Neuronal stem cell (in vitro differentiated cells): ENCODE measurements at regions not wholly inside any gene's neighbourhood (a gene's known extent, or its start where the extent isn't known, plus 50 kb on each side); places are given as distances from the start of the nearest gene placed in this dataset.

Experiments
- DNase-seq: peaks from one replicate; pipeline ENCODE4 v3.0.0-alpha.2; 2013; ENCODE audit warnings: low spot score
- H2AFZ ChIP-seq: one replicate; pipeline ENCODE4 v1.6.1; 2013; ENCODE audit warnings: mild to moderate bottlenecking, low read length, inconsistent platforms
- H2AK5ac ChIP-seq: 2 replicates; pipeline ENCODE4 v1.6.1; 2013; ENCODE audit warnings: low read depth, mild to moderate bottlenecking, inconsistent platforms, low read length, moderate library complexity, mixed read lengths
- H2BK120ac ChIP-seq: 2 replicates; pipeline ENCODE4 v1.6.1; 2013; ENCODE audit warnings: low read depth, mild to moderate bottlenecking, inconsistent platforms, low read length, moderate library complexity, mixed read lengths
- H2BK12ac ChIP-seq: one replicate; pipeline ENCODE4 v1.6.1; 2013; ENCODE audit warnings: low read length, inconsistent platforms
- H2BK15ac ChIP-seq: 2 replicates; pipeline ENCODE4 v1.6.1; 2013; ENCODE audit warnings: mild to moderate bottlenecking, low read length, inconsistent platforms, mixed read lengths
- H2BK5ac ChIP-seq: one replicate; pipeline ENCODE4 v1.6.1; 2013; ENCODE audit warnings: inconsistent platforms, mild to moderate bottlenecking, low read length, moderate library complexity
- H3K14ac ChIP-seq: one replicate; pipeline ENCODE4 v1.6.1; 2013; ENCODE audit warnings: low read length, inconsistent platforms
- H3K18ac ChIP-seq: 2 replicates; pipeline ENCODE4 v1.6.1; 2013; ENCODE audit warnings: low read length, inconsistent platforms
- H3K23ac ChIP-seq: 2 replicates; pipeline ENCODE4 v1.6.1; 2013; ENCODE audit warnings: low read depth, mild to moderate bottlenecking, mixed read lengths, low read length, inconsistent platforms; ENCODE audit not compliant: poor library complexity
- H3K27ac ChIP-seq: replicated peaks from 3 replicates; pipeline ENCODE4 v1.5.1; 2013; ENCODE audit warnings: low read length, inconsistent platforms
- H3K27me3 ChIP-seq, 3 experiments: 2 replicates each; pipeline ENCODE4 v1.6.1; 2013; ENCODE audit warnings: low read length in 3 of 3, mild to moderate bottlenecking in 2 of 3, inconsistent platforms in 1 of 3, low read depth in 1 of 3, mixed read lengths in 1 of 3, moderate library complexity in 1 of 3; ENCODE audit not compliant: control insufficient read depth in 3 of 3, insufficient read depth in 3 of 3
- H3K36me3 ChIP-seq, 2 donors: replicated peaks in 1 of 2; 2 replicates each; pipeline ENCODE4 v1.6.1; 2013; ENCODE audit warnings: low read length in 2 of 2; ENCODE audit not compliant: control insufficient read depth in 2 of 2, insufficient read depth in 2 of 2
- H3K4ac ChIP-seq: 2 replicates; pipeline ENCODE4 v1.6.1; 2013; ENCODE audit warnings: inconsistent platforms, mild to moderate bottlenecking, low read length, moderate library complexity
- H3K4me1 ChIP-seq, 2 donors: 1 replicate in 1 of 2; 2 replicates in 1 of 2; pipeline ENCODE4 v1.6.1; 2013; ENCODE audit warnings: low read length in 2 of 2, low read depth in 1 of 2; ENCODE audit not compliant: control insufficient read depth in 2 of 2, insufficient read depth in 1 of 2
- H3K4me2 ChIP-seq: one replicate; pipeline ENCODE4 v1.6.1; 2013; ENCODE audit warnings: mild to moderate bottlenecking, low read length, inconsistent platforms; ENCODE audit not compliant: insufficient read depth, poor library complexity, severe bottlenecking
- H3K4me3 ChIP-seq, 2 donors: 2 replicates each; pipeline ENCODE4 v1.5.1; 2013; ENCODE audit warnings: low read length in 2 of 2, mild to moderate bottlenecking in 2 of 2, inconsistent platforms in 1 of 2, moderate library complexity in 1 of 2
- H3K79me1 ChIP-seq: one replicate; pipeline ENCODE4 v1.6.1; 2013; ENCODE audit warnings: low read depth, mild to moderate bottlenecking, inconsistent platforms, low read length, moderate library complexity
- H3K9ac ChIP-seq: one replicate; pipeline ENCODE4 v1.6.1; 2013; ENCODE audit warnings: mild to moderate bottlenecking, low read depth, low read length, inconsistent platforms; ENCODE audit not compliant: poor library complexity
- H3K9me3 ChIP-seq, 2 donors: replicated peaks in 1 of 2; 2 replicates each; pipeline versions ENCODE3 to v1.6.1; 2013; ENCODE audit warnings: low read length in 2 of 2, mild to moderate bottlenecking in 2 of 2, inconsistent platforms in 1 of 2, low read depth in 1 of 2, mixed read lengths in 1 of 2, moderate library complexity in 1 of 2; ENCODE audit not compliant: control insufficient read depth in 2 of 2, insufficient read depth in 1 of 2
- H4K8ac ChIP-seq: one replicate; pipeline ENCODE4 v1.6.1; 2013; ENCODE audit warnings: low read depth, mild to moderate bottlenecking, inconsistent platforms, low read length, moderate library complexity
- H4K91ac ChIP-seq: one replicate; pipeline ENCODE4 v1.6.1; 2013; ENCODE audit warnings: low read length, low read depth, mild to moderate bottlenecking, inconsistent platforms; ENCODE audit not compliant: poor library complexity
- WGBS, 2 donors: extraction: QIAGEN DNeasy Blood & Tissue Kit; methylation state at CpG; one replicate each; pipeline ENCODE4 v1.1.7; 2013; ENCODE audit warnings: missing lambda C conversion rate in 2 of 2, mixed read lengths in 1 of 2; ENCODE audit not compliant: insufficient read length in 2 of 2, insufficient replicate concordance in 1 of 2; ENCODE audit errors: extremely low coverage in 2 of 2; 5-methylcytosine and 5-hydroxymethylcytosine counted together

DNA sequence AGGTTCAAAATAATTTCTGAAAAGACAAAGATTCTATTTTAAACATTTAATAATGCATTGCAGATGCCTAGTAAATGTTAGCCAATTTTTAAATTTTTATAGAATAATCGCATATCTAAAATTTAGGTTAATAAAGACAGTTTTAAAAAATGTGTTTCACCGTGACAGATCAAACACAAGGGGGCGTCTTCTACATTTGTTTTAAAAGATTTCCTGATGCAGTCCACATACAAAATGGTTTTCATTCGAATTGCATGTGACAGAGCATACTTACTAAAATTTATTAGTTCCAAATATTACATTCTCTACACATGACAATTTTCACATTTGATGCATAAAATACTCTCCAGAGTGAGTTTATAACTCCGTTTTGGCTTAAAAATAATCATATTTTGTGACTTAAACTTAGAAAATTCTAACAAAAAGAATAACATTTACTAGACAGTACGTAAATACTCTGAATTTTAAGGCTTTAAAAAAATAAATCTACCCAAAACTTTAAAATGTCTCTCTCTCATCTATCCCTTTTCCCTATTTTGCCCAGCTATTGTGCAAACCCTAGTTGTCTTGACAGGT, 75.5 kb downstream of the ADAMTS1 start:
- Histone ChIP-seq H3K4me3 (no peak overlapping the region), H3K18ac (no peak overlapping the region), H3K23ac (no peak overlapping the region), H4K91ac (no peak overlapping the region), H3K9me3 (no peaks in the 10 kb centered on the region), H3K36me3 (no peaks in the 10 kb centered on the region), H3K27ac (no peak overlapping the region), H2AK5ac (no peak overlapping the region), H3K27me3 (no peaks in the 10 kb centered on the region), H3K14ac (no peak overlapping the region), H3K9ac (no peak overlapping the region), H3K4ac (no peak overlapping the region), H2BK15ac (no peak overlapping the region), H4K8ac (no peak overlapping the region), H2BK5ac (no peak overlapping the region), H3K4me1 (no peaks in the 10 kb centered on the region), H2BK120ac (no peak overlapping the region), H2AFZ (no peak overlapping the region), H2BK12ac (no peak overlapping the region), H3K79me1 (no peaks in the 10 kb centered on the region), H3K4me2 (no peak overlapping the region)
- WGBS, 2 donors, result no CpG with 5 or more reads among the region's 6 CpGs
- no peak for DNase-seq

- Histone ChIP-seq H2AFZ (no peak overlapping the region), H2AK5ac (no peak overlapping the region), H3K4ac (no peak overlapping the region), H3K27me3 (no peaks in the 10 kb centered on the region), H3K18ac (no peak overlapping the region), H3K4me3 (no peak overlapping the region), H2BK120ac (no peak overlapping the region), H2BK12ac (no peak overlapping the region), H3K9ac (no peak overlapping the region), H3K23ac (no peak overlapping the region), H3K14ac (no peak overlapping the region), H3K36me3 (no peaks in the 10 kb centered on the region), H3K9me3 (no peaks in the 10 kb centered on the region), H2BK15ac (no peak overlapping the region), H3K79me1 (no peaks in the 10 kb centered on the region), H4K91ac (no peak overlapping the region), H2BK5ac (no peak overlapping the region), H3K4me1 (no peaks in the 10 kb centered on the region), H3K27ac (no peak overlapping the region), H3K4me2 (no peak overlapping the region), H4K8ac (no peak overlapping the region)
- no peak for DNase-seq
- WGBS, 2 donors, result no CpG with 5 or more reads among the region's 6 CpGs
Observed at GRCh38 chr21:26766826-26767325, 78.3 kb downstream of the ADAMTS1 start.

DNA sequence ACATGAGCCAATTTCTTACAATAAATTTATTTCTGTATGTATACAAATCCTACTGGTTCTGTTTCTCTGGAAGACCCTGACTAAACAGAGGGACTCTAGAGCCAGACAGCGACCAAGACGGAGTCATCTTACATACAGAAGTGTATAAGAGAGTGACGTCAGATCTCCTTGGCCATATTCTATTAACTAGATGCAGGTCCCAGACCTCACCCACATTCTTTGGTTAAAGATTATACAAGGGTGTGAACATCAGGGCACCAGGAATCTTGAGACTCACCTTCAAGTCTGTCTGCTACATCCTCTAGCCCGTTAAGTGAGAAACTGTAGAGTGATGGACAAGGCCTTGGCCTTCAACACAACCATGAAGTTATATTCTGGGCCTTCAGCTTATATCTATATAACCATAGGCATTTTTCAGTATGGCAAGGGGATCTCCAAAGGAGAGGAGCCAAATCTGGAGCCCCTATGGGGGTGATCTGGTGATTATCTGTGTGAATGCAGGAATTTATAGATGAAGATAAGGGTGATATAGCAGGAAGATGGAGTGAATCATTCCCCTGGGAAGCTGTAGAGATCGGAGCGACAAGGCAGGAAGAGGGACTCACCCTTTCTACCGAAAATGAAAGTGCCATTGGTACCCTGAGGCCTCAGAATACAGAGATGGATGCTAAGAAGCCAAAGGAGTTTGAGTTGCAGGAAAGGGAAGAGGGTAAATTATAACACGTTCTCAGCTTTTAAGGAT, 83.9 kb downstream of the ADAMTS1 start:
- H2BK12ac ChIP-seq, result no peak overlapping the region
- H3K4me1 ChIP-seq, result no peaks in the 10 kb centered on the region
- H2AK5ac ChIP-seq, result no peak overlapping the region
- no peaks in the 10 kb centered on the region for H3K27me3 ChIP-seq
- H3K36me3 ChIP-seq, result no peaks in the 10 kb centered on the region
- no peak overlapping the region for H4K91ac ChIP-seq
- no peak overlapping the region for H3K4me3 ChIP-seq
- no peak overlapping the region for H3K4me2 ChIP-seq
- H3K23ac ChIP-seq, result no peak overlapping the region
- H2BK5ac ChIP-seq, result no peak overlapping the region
- WGBS, 2 donors, result no CpG with 5 or more reads among the region's 8 CpGs
- H2BK15ac ChIP-seq, result no peak overlapping the region
- no peaks in the 10 kb centered on the region for H3K9me3 ChIP-seq
- H2BK120ac ChIP-seq, result no peak overlapping the region
- H3K14ac ChIP-seq, result no peak overlapping the region
- H3K27ac ChIP-seq, result no peak overlapping the region
- H2AFZ ChIP-seq, result no peak overlapping the region
- H3K18ac ChIP-seq, result no peak overlapping the region
- no peak for DNase-seq
- no peak overlapping the region for H3K4ac ChIP-seq
- H3K9ac ChIP-seq, result no peak overlapping the region
- no peaks in the 10 kb centered on the region for H3K79me1 ChIP-seq
- H4K8ac ChIP-seq, result no peak overlapping the region

DNA sequence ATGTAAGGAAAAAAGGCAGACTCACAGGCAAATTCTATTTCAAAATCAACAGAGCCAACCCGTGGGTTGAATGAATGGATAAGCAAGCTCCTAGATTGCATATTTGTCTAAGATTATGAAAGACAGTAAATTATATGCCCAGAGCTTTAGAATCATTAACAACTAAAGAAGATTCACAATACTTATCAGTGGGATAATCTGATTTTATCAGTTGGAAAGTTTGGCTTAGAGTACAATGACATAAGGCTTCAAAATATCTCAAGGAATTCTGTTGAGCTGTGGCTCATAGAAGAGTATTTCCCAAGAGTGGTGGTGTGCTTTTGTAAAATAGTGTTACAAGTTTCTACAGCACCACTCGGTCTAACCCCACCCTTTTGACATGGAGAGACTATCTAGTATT, 85.5 kb downstream of the ADAMTS1 start:
- Histone ChIP-seq H4K8ac (no peak overlapping the region), H3K9me3 (no peaks in the 10 kb centered on the region), H3K23ac (no peak overlapping the region), H3K79me1 (no peaks in the 10 kb centered on the region), H4K91ac (no peak overlapping the region), H3K9ac (no peak overlapping the region), H3K4me1 (no peaks in the 10 kb centered on the region), H3K4me3 (no peak overlapping the region), H3K27me3 (no peaks in the 10 kb centered on the region), H3K4ac (no peak overlapping the region), H2BK12ac (no peak overlapping the region), H2BK15ac (no peak overlapping the region), H3K27ac (no peak overlapping the region), H2BK5ac (no peak overlapping the region), H2AFZ (no peak overlapping the region), H3K18ac (no peak overlapping the region), H2BK120ac (no peak overlapping the region), H3K4me2 (no peak overlapping the region), H3K14ac (no peak overlapping the region), H3K36me3 (no peaks in the 10 kb centered on the region), H2AK5ac (no peak overlapping the region)
- DNase-seq, result no peak
- WGBS, 2 donors, result no CpG with 5 or more reads among the region's 2 CpGs
